ENCODE measurements at regions not wholly inside any gene's neighbourhood (a gene's known extent, or its start where the extent isn't known, plus 50 kb on each side); places are given as distances from the start of the nearest gene placed in this dataset.
A peak's percentile ranks its signal among the peaks of the same experiment; 100 is the strongest.

GRCh38 chr1:195076682-195077081 lies 1531.6 kb downstream of the KCNT2 start:
- Histone ChIP-seq H3K4me2 (ENCODE audit: insufficient read depth, low read length) (no peak overlapping the region), H3K27me3 (ENCODE audit: control insufficient read depth in 2 of 2, insufficient read depth in 2 of 2, low read length in 2 of 2) (no peaks in the 10 kb centered on the region), H3K9me3 (replicated peaks; ENCODE audit: control insufficient read depth, insufficient read depth, low read depth, low read length) (no peaks in the 10 kb centered on the region), H3K27ac (ENCODE audit: extremely low read depth, low read depth, low read length) (no peak overlapping the region), H3K9me1 (ENCODE audit: control insufficient read depth, insufficient read depth, low read length) (no peaks in the 10 kb centered on the region), H4K20me1 (replicated peaks; ENCODE audit: control insufficient read depth, insufficient read depth, low read length) (no peaks in the 10 kb centered on the region), H2AFZ (ENCODE audit: low read depth, low read length) (no peak overlapping the region), H3K4me3 (no peak overlapping the region), H3K36me3 (ENCODE audit: control insufficient read depth, insufficient read depth, low read length) (no peaks in the 10 kb centered on the region), H3K4me1 (replicated peaks in 1 of 2; ENCODE audit: control insufficient read depth in 2 of 2, insufficient read depth in 2 of 2, low read length in 2 of 2) (no peaks in the 10 kb centered on the region), H3K9ac (ENCODE audit: insufficient read depth in 1 of 2, low read depth in 2 of 2, low read length in 2 of 2) (no peak overlapping the region), H3K79me2 (ENCODE audit: control insufficient read depth, insufficient read depth, low read length) (no peaks in the 10 kb centered on the region)
- in situ Hi-C loops (cut with MboI) (no loop called here), intact Hi-C loops (cut with micrococcal nuclease) (no loop called here)
- BruUV-seq (replicated peaks): no TSS peak
- no peak for ATAC-seq
- TF ChIP-seq POU5F1 (IDR thresholded peaks at IDR 0.05; ENCODE audit: borderline replicate concordance, low read depth, low read length, partially characterized antibody) (no peak), VEZF1 (CRISPR knock-in tag; IDR thresholded peaks at IDR 0.05) (no peak), E2F5 (CRISPR knock-in tag; IDR thresholded peaks at IDR 0.05) (no peak), SOX6 (IDR thresholded peaks at IDR 0.05) (no peak), ZBTB17 (CRISPR knock-in tag; IDR thresholded peaks at IDR 0.05) (no peak), MITF (IDR thresholded peaks at IDR 0.05) (no peak), ZNF143 (CRISPR knock-in tag; IDR thresholded peaks at IDR 0.05) (no peak), MED1 (CRISPR knock-in tag; IDR thresholded peaks at IDR 0.05; ENCODE audit: borderline replicate concordance) (no peak), ZNF316 (IDR thresholded peaks at IDR 0.05) (0 out of 2 replicates have a peak, but pooled peaks have one; percentile 33), MAFG (tag; conservative IDR thresholded peaks at IDR 0.05) (0 out of 2 replicates have a peak, but pooled peaks have one; percentile 11), C11orf30 (IDR thresholded peaks at IDR 0.05; ENCODE audit: low read depth) (peak; percentile 7; the same call in 1 of the 2 replicates), PTRF (tag; IDR thresholded peaks at IDR 0.05) (no peak)
- no peak for FAIRE-seq
- DNase-seq (ENCODE audit: extremely low read depth in 1 of 4, low spot score in 3 of 4): no peak
- 0% methylated on average over 1 of the region's 1 CpG for WGBS (ENCODE audit: insufficient coverage, low coverage, missing lambda C conversion rate)
- ChIA-PET CTCF (ENCODE audit: low intra/inter-chr PET ratio) (no interaction called here), POLR2A (no interaction called here)

Measured in K562 (cell line).